ENCODE measurements at regions not wholly inside any gene's neighbourhood (a gene's known extent, or its start where the extent isn't known, plus 50 kb on each side); places are given as distances from the start of the nearest gene placed in this dataset.
"Not testable (repeated sequence)": the region's sequence is repeated elsewhere in the genome, so short reads cannot be mapped to it uniquely, and the experiment has no call there.

- not testable (repeated sequence) for TF ChIP-seq POLR2A, CTCF (IDR thresholded peaks at IDR 0.05)
Observed at GRCh38 chr15:20401058-20401457, 140.5 kb downstream of the GOLGA6L6 start.
